ENCODE measurements at regions not wholly inside any gene's neighbourhood (a gene's known extent, or its start where the extent isn't known, plus 50 kb on each side); places are given as distances from the start of the nearest gene placed in this dataset.

DNA sequence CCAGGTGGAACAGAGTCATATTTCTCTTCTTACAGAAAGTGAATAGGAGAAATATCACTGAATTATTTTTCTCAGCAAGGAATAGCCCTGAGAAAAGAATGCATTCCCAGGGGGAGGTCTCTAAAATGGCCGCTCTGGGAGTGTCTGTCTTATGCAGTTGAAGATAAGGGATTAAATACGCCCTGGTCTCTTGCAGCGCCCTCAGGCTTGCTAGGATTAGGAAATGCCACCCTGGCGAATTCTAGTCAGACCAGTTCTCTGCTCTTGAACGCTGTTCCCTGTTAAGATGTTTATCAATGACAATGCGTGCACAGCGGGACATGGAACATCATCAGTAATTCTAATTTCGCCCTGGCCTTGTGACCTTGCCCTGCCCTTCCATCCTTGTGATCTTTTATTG, 949.0 kb upstream of the SEMA6D start:
- no peak overlapping the region for H3K27ac ChIP-seq
- TF ChIP-seq, protein P1, sequence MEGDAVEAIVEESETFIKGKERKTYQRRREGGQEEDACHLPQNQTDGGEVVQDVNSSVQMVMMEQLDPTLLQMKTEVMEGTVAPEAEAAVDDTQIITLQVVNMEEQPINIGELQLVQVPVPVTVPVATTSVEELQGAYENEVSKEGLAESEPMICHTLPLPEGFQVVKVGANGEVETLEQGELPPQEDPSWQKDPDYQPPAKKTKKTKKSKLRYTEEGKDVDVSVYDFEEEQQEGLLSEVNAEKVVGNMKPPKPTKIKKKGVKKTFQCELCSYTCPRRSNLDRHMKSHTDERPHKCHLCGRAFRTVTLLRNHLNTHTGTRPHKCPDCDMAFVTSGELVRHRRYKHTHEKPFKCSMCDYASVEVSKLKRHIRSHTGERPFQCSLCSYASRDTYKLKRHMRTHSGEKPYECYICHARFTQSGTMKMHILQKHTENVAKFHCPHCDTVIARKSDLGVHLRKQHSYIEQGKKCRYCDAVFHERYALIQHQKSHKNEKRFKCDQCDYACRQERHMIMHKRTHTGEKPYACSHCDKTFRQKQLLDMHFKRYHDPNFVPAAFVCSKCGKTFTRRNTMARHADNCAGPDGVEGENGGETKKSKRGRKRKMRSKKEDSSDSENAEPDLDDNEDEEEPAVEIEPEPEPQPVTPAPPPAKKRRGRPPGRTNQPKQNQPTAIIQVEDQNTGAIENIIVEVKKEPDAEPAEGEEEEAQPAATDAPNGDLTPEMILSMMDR (IDR thresholded peaks at IDR 0.05; ENCODE audit: low read depth, low read length), result no peak
- no peaks in the 10 kb centered on the region for H3K27me3 ChIP-seq
- no peak for DNase-seq (ENCODE audit: low read depth in 1 of 2, low spot score in 1 of 2)
- H3K4me3 ChIP-seq, result no peak overlapping the region
- no peaks in the 10 kb centered on the region for H3K9me3 ChIP-seq (ENCODE audit: low read depth)
- no peaks in the 10 kb centered on the region for H3K36me3 ChIP-seq
- H3K4me1 ChIP-seq (ENCODE audit: low read depth), result no peaks in the 10 kb centered on the region

DNA sequence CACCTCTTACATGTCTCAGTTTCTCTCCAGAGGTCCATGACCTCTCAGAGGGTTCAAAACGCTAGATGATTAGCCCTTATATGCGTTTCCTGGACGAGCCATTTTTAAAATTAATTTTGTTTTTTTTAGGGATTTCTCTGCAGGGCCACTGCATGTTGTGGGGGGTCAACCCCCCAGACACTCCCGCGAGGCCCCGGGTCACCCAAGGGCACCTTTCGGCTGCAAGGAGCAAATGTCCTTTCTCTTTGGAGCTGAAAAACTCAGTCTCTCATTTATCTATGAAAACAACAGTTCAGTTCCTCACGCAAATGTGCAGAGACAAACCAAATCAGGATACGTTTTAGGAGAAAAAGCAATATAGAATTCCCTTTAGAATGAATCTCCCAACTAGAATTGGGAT, 944.3 kb upstream of the SEMA6D start:
- Histone ChIP-seq H3K4me3 (no peak overlapping the region), H3K36me3 (no peaks in the 10 kb centered on the region), H3K27me3 (no peaks in the 10 kb centered on the region), H3K4me1 (ENCODE audit: low read depth) (no peaks in the 10 kb centered on the region), H3K27ac (no peak overlapping the region), H3K9me3 (ENCODE audit: low read depth) (no peaks in the 10 kb centered on the region)
- no peak for DNase-seq (ENCODE audit: low read depth in 1 of 2, low spot score in 1 of 2)
- TF ChIP-seq, protein P1 (IDR thresholded peaks at IDR 0.05; ENCODE audit: low read depth, low read length), result no peak

DNA sequence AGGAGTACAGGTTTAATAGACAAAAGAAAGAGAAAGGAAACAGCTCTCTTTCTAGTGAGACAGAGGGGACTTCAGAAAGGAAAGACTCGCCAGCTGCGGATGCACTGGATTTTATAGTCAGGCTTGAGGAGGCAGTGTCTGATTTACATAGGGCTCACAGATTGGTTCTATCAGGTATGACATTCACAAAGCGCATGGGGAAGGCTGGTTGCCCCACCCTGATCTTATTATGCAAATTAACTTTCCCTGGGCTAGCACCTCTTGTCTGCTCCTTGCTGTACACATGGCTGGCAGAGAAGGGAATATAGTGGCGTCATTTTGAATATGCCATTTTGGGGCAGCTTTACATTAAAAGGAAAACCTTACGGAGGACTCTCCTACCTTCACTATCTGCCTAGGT, 938.4 kb upstream of the SEMA6D start:
- no peak for DNase-seq (ENCODE audit: low read depth in 1 of 2, low spot score in 1 of 2)
- Histone ChIP-seq H3K27me3 (no peaks in the 10 kb centered on the region), H3K9me3 (ENCODE audit: low read depth) (no peaks in the 10 kb centered on the region), H3K4me1 (ENCODE audit: low read depth) (no peaks in the 10 kb centered on the region), H3K36me3 (no peaks in the 10 kb centered on the region), H3K27ac (no peak overlapping the region), H3K4me3 (no peak overlapping the region)
- TF ChIP-seq, protein P1 (IDR thresholded peaks at IDR 0.05; ENCODE audit: low read depth, low read length), result no peak

DNA sequence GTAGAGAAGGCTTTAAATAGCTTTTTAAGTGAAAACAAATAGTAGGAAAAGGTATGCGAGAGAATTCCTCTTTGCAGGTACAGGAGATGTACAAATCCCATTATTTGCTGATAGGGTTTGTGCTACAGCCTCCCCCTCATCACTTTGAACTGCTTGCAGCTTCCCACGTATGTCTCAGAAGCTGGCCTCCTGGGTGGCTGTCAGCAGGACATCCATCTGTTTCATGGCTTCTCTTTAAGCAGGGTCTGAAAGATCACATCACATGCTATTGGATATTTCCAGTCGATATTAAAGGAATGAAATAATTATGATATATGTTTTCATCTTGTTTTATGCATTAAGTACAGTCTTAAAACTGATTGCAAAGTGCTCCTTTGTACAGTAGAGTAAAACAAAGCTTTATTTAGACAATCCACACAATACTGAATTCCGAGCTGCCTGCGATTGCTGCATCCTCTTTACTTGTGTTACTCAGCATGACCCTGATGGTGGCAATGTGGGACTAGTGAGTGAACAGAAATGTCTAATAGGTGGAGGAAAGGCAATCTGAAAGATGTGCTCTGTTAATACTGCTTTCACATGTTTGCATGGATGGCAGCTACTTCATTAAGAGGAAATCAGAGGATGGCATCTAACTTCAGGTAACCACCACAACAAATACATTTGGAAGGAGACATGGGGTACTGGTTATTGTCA, 930.6 kb upstream of the SEMA6D start:
- no peak overlapping the region for H3K4me3 ChIP-seq
- H3K36me3 ChIP-seq, result no peaks in the 10 kb centered on the region
- TF ChIP-seq, protein P1 (IDR thresholded peaks at IDR 0.05; ENCODE audit: low read depth, low read length), result no peak
- no peaks in the 10 kb centered on the region for H3K4me1 ChIP-seq (ENCODE audit: low read depth)
- no peaks in the 10 kb centered on the region for H3K27me3 ChIP-seq
- no peak overlapping the region for H3K27ac ChIP-seq
- peak in 1 of 2 donors; percentile 52 for DNase-seq (ENCODE audit: low read depth in 1 of 2, low spot score in 1 of 2)
- no peaks in the 10 kb centered on the region for H3K9me3 ChIP-seq (ENCODE audit: low read depth)

DNA sequence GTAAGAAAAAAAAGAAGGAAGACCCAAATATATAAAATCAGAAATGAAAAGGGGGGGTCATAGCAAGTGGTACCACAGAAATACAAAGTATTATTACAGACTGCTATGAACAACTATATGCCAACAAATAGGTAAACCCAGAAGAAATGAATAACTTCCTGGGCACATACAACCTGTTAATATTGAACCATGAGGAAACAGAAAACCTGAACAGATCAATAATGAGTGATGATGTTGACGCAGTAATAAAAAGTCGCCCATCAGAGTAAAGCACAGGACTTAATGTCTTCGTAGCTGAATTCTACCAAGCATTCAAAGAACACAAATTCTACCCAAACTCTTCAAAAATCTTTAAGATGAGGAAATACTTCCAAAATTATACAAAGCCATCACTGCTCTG, 921.6 kb upstream of the SEMA6D start:
- TF ChIP-seq, protein P1 (IDR thresholded peaks at IDR 0.05; ENCODE audit: low read depth, low read length), result no peak
- no peaks in the 10 kb centered on the region for H3K4me1 ChIP-seq (ENCODE audit: low read depth)
- H3K9me3 ChIP-seq (ENCODE audit: low read depth), result no peaks in the 10 kb centered on the region
- no peaks in the 10 kb centered on the region for H3K27me3 ChIP-seq
- no peak overlapping the region for H3K4me3 ChIP-seq
- no peak for DNase-seq (ENCODE audit: low read depth in 1 of 2, low spot score in 1 of 2)
- H3K36me3 ChIP-seq, result no peaks in the 10 kb centered on the region
- H3K27ac ChIP-seq, result no peak overlapping the region
